Coronary artery (tissue), 2 donors: ENCODE measurements at regions not wholly inside any gene's neighbourhood (a gene's known extent, or its start where the extent isn't known, plus 50 kb on each side); places are given as distances from the start of the nearest gene placed in this dataset.

Source experiments
- DNase-seq: peaks from one replicate; pipeline ENCODE4 v3.0.0-alpha.2; 2017; ENCODE audit warnings: low spot score
- H3K27ac ChIP-seq, 2 donors: fragments of 200-600 bp; sonication (generic); one replicate each; pipeline ENCODE4 v1.5.1; 2016 to 2019
- H3K4me3 ChIP-seq: fragments of 200-600 bp; sonication (generic); 2 replicates; pipeline ENCODE4 v1.5.1; 2016; ENCODE audit warnings: mild to moderate bottlenecking, moderate library complexity
- CTCF ChIP-seq: fragments of 200-600 bp; sonication (generic); IDR thresholded peaks from one replicate; pipeline ENCODE4 v1.5.1; 2019; ENCODE audit warnings: antibody characterized with exemption

DNA sequence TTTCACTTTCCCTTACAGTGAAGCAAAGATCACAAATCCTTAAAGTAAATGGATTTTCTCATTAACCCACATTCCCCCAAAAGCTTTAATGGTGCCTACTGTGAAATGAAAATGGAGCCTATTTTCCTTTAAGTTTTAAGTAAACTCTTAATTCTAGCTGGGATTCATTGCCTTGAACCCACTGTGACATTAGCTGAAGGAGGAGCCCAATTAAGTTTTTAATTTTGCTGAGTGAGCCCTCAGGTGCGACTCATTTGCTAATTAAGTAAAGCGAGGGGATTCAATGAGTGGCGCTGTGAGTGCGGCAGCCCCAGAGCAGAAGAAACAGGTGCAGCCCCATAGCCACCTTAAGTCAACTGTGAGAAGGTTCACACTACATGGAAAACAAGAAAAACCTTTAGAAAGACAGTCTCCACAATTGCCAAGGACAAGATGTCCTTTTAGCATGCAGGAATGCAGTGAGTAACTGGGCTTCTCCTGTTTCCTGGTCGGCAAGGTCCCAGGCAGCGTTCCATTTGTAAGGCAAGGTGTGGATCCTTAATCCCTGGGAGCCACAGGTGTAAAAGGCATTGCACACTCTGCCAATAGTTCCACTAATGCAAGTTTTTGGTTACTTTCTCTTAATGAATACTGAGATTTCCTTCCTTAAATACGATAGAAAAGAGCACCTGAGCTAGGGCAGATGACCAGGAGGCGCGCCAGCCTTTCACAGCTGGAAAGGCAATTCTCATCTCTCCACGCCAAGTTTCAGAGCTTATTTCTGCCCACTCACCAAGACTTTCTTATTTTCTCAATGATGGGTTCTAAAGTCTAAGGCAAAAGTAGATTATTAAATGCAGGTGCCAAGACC is 87.7 kb downstream of the TMEM18 start:
- TF ChIP-seq CTCF, result no peak
- DNase-seq, result no peak
- Histone ChIP-seq H3K27ac (no peak overlapping the region), H3K4me3 (no peak overlapping the region)

DNA sequence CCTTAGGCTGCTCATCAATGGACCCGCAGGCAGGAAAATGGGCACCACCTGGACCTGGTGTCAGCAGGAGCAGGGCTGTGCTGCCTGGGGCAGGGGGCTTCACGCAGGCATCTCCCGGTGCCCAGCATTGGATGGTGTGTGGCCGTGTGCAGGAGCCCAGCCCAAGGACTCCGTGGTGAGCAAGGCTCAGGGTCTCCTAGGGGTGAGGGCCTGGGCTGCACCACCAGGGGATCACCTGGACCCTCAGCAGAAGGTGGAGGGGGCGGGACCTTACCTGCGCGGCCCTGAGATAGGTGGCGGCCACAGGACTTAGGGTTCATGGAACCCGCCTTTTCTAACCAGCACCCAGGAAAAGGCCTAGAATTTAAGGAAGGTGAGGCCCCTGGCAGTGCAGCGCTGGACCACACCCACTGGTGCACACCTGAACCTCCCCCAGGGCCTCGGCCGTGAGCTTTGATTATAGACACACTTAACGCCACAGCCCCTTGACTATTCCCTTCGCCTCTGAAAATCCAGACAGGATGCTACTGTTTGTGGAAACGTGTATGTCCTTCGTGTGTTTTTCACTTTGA is 89.0 kb downstream of the TMEM18 start:
- no peak for TF ChIP-seq CTCF
- no peak overlapping the region for H3K27ac ChIP-seq
- DNase-seq, result peak; percentile 60
- H3K4me3 ChIP-seq, result no peak overlapping the region

- DNase-seq, result peak; percentile 55
- H3K4me3 ChIP-seq, result no peak overlapping the region
- no peak overlapping the region for H3K27ac ChIP-seq
- TF ChIP-seq CTCF, result no peak
Observed at GRCh38 chr2:587087-587960, 89.9 kb downstream of the TMEM18 start.

- no peak overlapping the region for H3K27ac ChIP-seq
- DNase-seq, result peak; percentile 24
- no peak for TF ChIP-seq CTCF
- no peak overlapping the region for H3K4me3 ChIP-seq
Observed at GRCh38 chr2:586641-587076, 90.5 kb downstream of the TMEM18 start.

DNA sequence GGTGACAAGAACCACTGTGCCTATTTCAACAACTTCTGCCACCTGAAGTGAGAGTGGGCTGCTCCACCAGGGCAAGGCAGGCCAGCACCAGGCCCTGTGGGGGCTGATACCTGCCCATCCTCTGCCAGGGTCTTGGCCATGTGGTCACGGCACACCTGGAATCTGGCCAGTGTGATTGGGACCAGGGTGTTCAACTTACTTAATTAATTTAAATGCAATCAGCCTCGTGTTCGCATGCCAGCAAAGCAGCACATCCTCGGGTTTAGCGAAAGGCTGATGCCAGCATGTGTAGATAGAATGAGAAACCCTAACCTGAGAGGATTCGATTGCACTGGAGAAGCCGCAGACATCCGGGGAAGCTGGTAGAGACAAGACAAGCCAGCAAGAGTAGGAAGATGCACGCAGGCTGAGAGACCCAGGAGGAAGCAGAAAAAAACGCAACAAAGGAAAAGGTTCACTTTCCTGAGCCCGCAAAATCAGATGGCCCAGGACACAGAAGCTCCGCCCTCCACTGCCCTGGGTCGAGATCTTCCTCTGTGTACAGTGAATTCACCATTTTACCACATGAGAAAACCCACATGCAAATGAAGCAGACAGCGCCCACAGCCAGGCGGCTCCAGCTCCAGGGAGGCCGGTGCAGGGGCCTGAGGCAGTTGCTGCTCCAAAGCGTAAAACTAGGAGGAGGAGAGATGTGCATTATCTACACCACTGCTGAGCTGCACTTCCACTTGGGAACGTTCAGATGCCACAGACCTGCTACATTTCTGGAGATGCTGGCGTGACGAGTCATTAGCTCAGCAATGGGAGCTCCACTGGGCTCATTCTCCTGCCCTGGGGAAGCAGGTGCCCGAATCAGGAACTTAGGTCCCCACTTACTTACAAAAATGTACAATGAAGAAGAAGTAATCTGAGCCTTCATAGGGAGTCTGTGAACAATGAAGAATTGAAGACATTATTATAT is 92.1 kb downstream of the TMEM18 start:
- peak; percentile 50 for DNase-seq

More for the DNA sequence above, 92.1 kb downstream of the TMEM18 start:
- Histone ChIP-seq H3K27ac (no peak overlapping the region), H3K4me3 (no peak overlapping the region)
- TF ChIP-seq CTCF, result no peak
